T-cell (primary cell): ENCODE measurements at regions not wholly inside any gene's neighbourhood (a gene's known extent, or its start where the extent isn't known, plus 50 kb on each side); places are given as distances from the start of the nearest gene placed in this dataset.

Source experiments
- ATAC-seq, 4 experiments: fragments of 200-7000 bp in 3 of 4; fragments of 150-1000 bp in 1 of 4; cut with Tn5 transposase; replicated peaks in 1 of 4; 1 replicate in 3 of 4; 2 replicates in 1 of 4; pipeline ENCODE4 v1.10.0; 2021; ENCODE audit warnings: moderate library complexity in 3 of 4, mild to moderate bottlenecking in 2 of 4, moderate number of reproducible peaks in 1 of 4
- CTCF ChIA-PET, 2 donors: fragments of 300-600 bp; sonication (Branson Sonifier 250); formaldehyde crosslinking; loops; one replicate each; lab custom pipeline; 2022; ENCODE audit warnings: antibody characterized with exemption in 2 of 2; lab: Charles Lee
- POLR2A ChIA-PET, 2 donors: fragments of 300-600 bp; sonication (Branson Sonifier 250); formaldehyde crosslinking; loops; one replicate each; lab custom pipeline; 2022; ENCODE audit warnings: antibody characterized with exemption in 2 of 2; lab: Charles Lee
- DNase-seq, 35 experiments: peaks; one replicate each; pipeline versions ENCODE4 v3.0.0 to v3.0.0-alpha.2; 2013 to 2023
- H3K27ac ChIP-seq: one replicate; pipeline ENCODE4 v1.5.1; 2013; ENCODE audit warnings: low read length
- H3K27me3 ChIP-seq, 2 experiments: replicated peaks in 1 of 2; 1 replicate in 1 of 2; 2 replicates in 1 of 2; pipeline versions ENCODE4 v1.6.1 to v1.7.0; 2013; ENCODE audit warnings: low read length in 1 of 2, mixed read lengths in 1 of 2; ENCODE audit not compliant: control insufficient read depth in 2 of 2, insufficient read depth in 2 of 2; ENCODE audit errors: extremely low read depth in 1 of 2
- H3K36me3 ChIP-seq, 2 donors: 1 replicate in 1 of 2; 2 replicates in 1 of 2; pipeline versions ENCODE4 v1.6.1 to v1.7.0; 2013; ENCODE audit warnings: low read length in 1 of 2; ENCODE audit not compliant: control insufficient read depth in 2 of 2, insufficient read depth in 1 of 2; ENCODE audit errors: extremely low read depth in 1 of 2
- H3K4me1 ChIP-seq, 2 experiments: 1 replicate in 1 of 2; 2 replicates in 1 of 2; pipeline versions ENCODE4 v1.6.1 to v1.7.0; 2013; ENCODE audit warnings: low read length in 2 of 2, mixed read lengths in 1 of 2; ENCODE audit not compliant: insufficient read depth in 2 of 2, control insufficient read depth in 1 of 2; ENCODE audit errors: extremely low read depth in 1 of 2
- H3K4me3 ChIP-seq, 2 donors: 1 replicate in 1 of 2; 2 replicates in 1 of 2; pipeline versions ENCODE4 v1.5.1 to v1.7.0; 2013; ENCODE audit warnings: mild to moderate bottlenecking in 2 of 2, low read length in 1 of 2, moderate library complexity in 1 of 2; ENCODE audit not compliant: control insufficient read depth in 1 of 2; ENCODE audit errors: extremely low read depth in 1 of 2
- H3K9me3 ChIP-seq: 2 replicates; pipeline ENCODE4 v1.7.0; 2013
- H3K27ac Mint-ChIP-seq, 2 donors: one replicate each; pipeline ENCODE4 v1.8.0; 2020 to 2021; ENCODE audit warnings: mild to moderate bottlenecking in 2 of 2, mixed read lengths in 2 of 2
- H3K27me3 Mint-ChIP-seq, 2 donors: one replicate each; pipeline ENCODE4 v1.8.0; 2021 to 2022; ENCODE audit warnings: mixed read lengths in 2 of 2
- H3K36me3 Mint-ChIP-seq: one replicate; pipeline ENCODE4 v1.8.0; 2021; ENCODE audit warnings: mixed read lengths
- H3K4me1 Mint-ChIP-seq, 3 donors: one replicate each; pipeline ENCODE4 v1.8.0; 2020 to 2022; ENCODE audit warnings: mixed read lengths in 3 of 3, mild to moderate bottlenecking in 1 of 3
- H3K4me3 Mint-ChIP-seq, 3 donors: one replicate each; pipeline ENCODE4 v1.8.0; 2020 to 2022; ENCODE audit warnings: mild to moderate bottlenecking in 3 of 3, mixed read lengths in 3 of 3, moderate library complexity in 3 of 3
- H3K9me3 Mint-ChIP-seq, 3 donors: one replicate each; pipeline ENCODE4 v1.8.0; 2020 to 2022; ENCODE audit warnings: mixed read lengths in 3 of 3
- WGBS: methylation state at CpG from one replicate; pipeline ENCODE4 v1.1.5; 2013; ENCODE audit warnings: missing lambda C conversion rate; ENCODE audit not compliant: insufficient coverage; 5-methylcytosine and 5-hydroxymethylcytosine counted together

- no peaks in the 10 kb centered on the region for H3K9me3 Mint-ChIP-seq
- Histone ChIP-seq H3K4me3 (no peak overlapping the region), H3K9me3 (no peaks in the 10 kb centered on the region), H3K27me3 (no peaks in the 10 kb centered on the region), H3K4me1 (no peaks in the 10 kb centered on the region), H3K36me3 (no peaks in the 10 kb centered on the region), H3K27ac (no peak overlapping the region)
- H3K4me3 Mint-ChIP-seq, result no peak overlapping the region
- ChIA-PET POLR2A (interaction anchor here in 1 of 2 donors (1.2 kb wide), 1 partner anchor 14 kb away, joined by 4 read pairs; no protein-coding TSS in a partner anchor), CTCF (interaction anchor here (0.6 to 2.0 kb wide), 4 partner anchors 13 to 74 kb away, joined by 3 to 26 read pairs (median 4); no protein-coding TSS in a partner anchor)
- ATAC-seq (no peak), DNase-seq (no peak)
- H3K27me3 Mint-ChIP-seq, result no peaks in the 10 kb centered on the region
- no peaks in the 10 kb centered on the region for H3K36me3 Mint-ChIP-seq
- no peak overlapping the region for H3K27ac Mint-ChIP-seq
- WGBS, result 93% methylated on average over 3 of the region's 3 CpGs
- H3K4me1 Mint-ChIP-seq, result no peaks in the 10 kb centered on the region
Observed at GRCh38 chr14:66404051-66404545, 82.1 kb upstream of the CCDC196 start.

GRCh38 chr14:66405158-66405557 lies 81.0 kb upstream of the CCDC196 start:
- no peaks in the 10 kb centered on the region for H3K9me3 ChIP-seq
- WGBS, result 80% methylated on average over 1 of the region's 1 CpG
- H3K36me3 Mint-ChIP-seq, result no peaks in the 10 kb centered on the region
- POLR2A ChIA-PET, result interaction anchor here in 1 of 2 donors (0.6 kb wide), 1 partner anchor 14 kb away, joined by 3 read pairs; no protein-coding TSS in a partner anchor
- CTCF ChIA-PET, result interaction anchor here in 1 of 2 donors (1.4 kb wide), 1 partner anchor 46 kb away, joined by 4 read pairs; no protein-coding TSS in a partner anchor
- H3K27me3 Mint-ChIP-seq, result no peaks in the 10 kb centered on the region
- no peaks in the 10 kb centered on the region for H3K4me1 Mint-ChIP-seq
- DNase-seq (no peak), ATAC-seq (no peak)
- H3K9me3 Mint-ChIP-seq, result no peaks in the 10 kb centered on the region
- H3K4me3 Mint-ChIP-seq, result no peak overlapping the region
- no peak overlapping the region for H3K27ac ChIP-seq
- H3K27me3 ChIP-seq, result no peaks in the 10 kb centered on the region
- no peak overlapping the region for H3K27ac Mint-ChIP-seq
- no peak overlapping the region for H3K4me3 ChIP-seq
- H3K36me3 ChIP-seq, result no peaks in the 10 kb centered on the region
- H3K4me1 ChIP-seq, result no peaks in the 10 kb centered on the region

GRCh38 chr14:66413901-66414300 lies 72.3 kb upstream of the CCDC196 start:
- Histone ChIP-seq H3K27ac (no peak overlapping the region), H3K27me3 (no peaks in the 10 kb centered on the region), H3K36me3 (no peaks in the 10 kb centered on the region), H3K4me1 (no peaks in the 10 kb centered on the region), H3K4me3 (no peak overlapping the region), H3K9me3 (no peaks in the 10 kb centered on the region)
- H3K27ac Mint-ChIP-seq, result no peak overlapping the region
- ATAC-seq, result no peak
- ChIA-PET POLR2A (no interaction called here), CTCF (no interaction called here)
- no peak for DNase-seq
- no peaks in the 10 kb centered on the region for H3K4me1 Mint-ChIP-seq
- H3K4me3 Mint-ChIP-seq, result no peak overlapping the region
- no peaks in the 10 kb centered on the region for H3K27me3 Mint-ChIP-seq
- peaks cover 31% of the 10 kb centered on the region for H3K36me3 Mint-ChIP-seq
- peaks cover 0 to 5% (median 0%) of the 10 kb centered on the region in 3 donors for H3K9me3 Mint-ChIP-seq

GRCh38 chr14:66414511-66414910 lies 71.7 kb upstream of the CCDC196 start:
- Mint-ChIP-seq H3K9me3 (peaks cover 0 to 5% (median 0%) of the 10 kb centered on the region in 3 donors), H3K27ac (no peak overlapping the region), H3K4me3 (no peak overlapping the region), H3K4me1 (no peaks in the 10 kb centered on the region), H3K36me3 (peaks cover 31% of the 10 kb centered on the region), H3K27me3 (no peaks in the 10 kb centered on the region)
- ChIA-PET CTCF (no interaction called here), POLR2A (no interaction called here)
- ATAC-seq, result no peak
- no CpG with 5 or more reads among the region's 1 CpG for WGBS
- Histone ChIP-seq H3K27me3 (no peaks in the 10 kb centered on the region), H3K36me3 (no peaks in the 10 kb centered on the region), H3K4me3 (no peak overlapping the region), H3K4me1 (no peaks in the 10 kb centered on the region), H3K27ac (no peak overlapping the region), H3K9me3 (no peaks in the 10 kb centered on the region)
- DNase-seq, result no peak

GRCh38 chr14:66420251-66421006 lies 65.7 kb upstream of the CCDC196 start:
- no peak for DNase-seq
- no peak for ATAC-seq
- Mint-ChIP-seq H3K9me3 (peaks cover 0 to 5% (median 0%) of the 10 kb centered on the region in 3 donors), H3K4me1 (no peaks in the 10 kb centered on the region), H3K27ac (no peak overlapping the region), H3K27me3 (no peaks in the 10 kb centered on the region), H3K36me3 (peaks cover 18% of the 10 kb centered on the region), H3K4me3 (no peak overlapping the region)
- CTCF ChIA-PET, result no interaction called here
- POLR2A ChIA-PET, result no interaction called here
- Histone ChIP-seq H3K27me3 (no peaks in the 10 kb centered on the region), H3K27ac (no peak overlapping the region), H3K4me1 (no peaks in the 10 kb centered on the region), H3K9me3 (no peaks in the 10 kb centered on the region), H3K36me3 (no peaks in the 10 kb centered on the region), H3K4me3 (no peak overlapping the region)
- WGBS, result 100% methylated on average over 1 of the region's 2 CpGs

- POLR2A ChIA-PET, result no interaction called here
- H3K27me3 ChIP-seq, result no peaks in the 10 kb centered on the region
- ATAC-seq, result no peak
- no peak overlapping the region for H3K27ac ChIP-seq
- Mint-ChIP-seq H3K36me3 (peaks cover 7% of the 10 kb centered on the region), H3K27ac (no peak overlapping the region), H3K4me3 (no peak overlapping the region), H3K27me3 (no peaks in the 10 kb centered on the region), H3K9me3 (no peaks in the 10 kb centered on the region), H3K4me1 (no peaks in the 10 kb centered on the region)
- WGBS, result 82% methylated on average over 6 of the region's 6 CpGs
- no peaks in the 10 kb centered on the region for H3K9me3 ChIP-seq
- no peaks in the 10 kb centered on the region for H3K4me1 ChIP-seq
- no peak for DNase-seq
- no peak overlapping the region for H3K4me3 ChIP-seq
- CTCF ChIA-PET, result no interaction called here
- H3K36me3 ChIP-seq, result no peaks in the 10 kb centered on the region
Observed at GRCh38 chr14:66421990-66422946, 63.9 kb upstream of the CCDC196 start.
